ENCODE measurements at regions not wholly inside any gene's neighbourhood (a gene's known extent, or its start where the extent isn't known, plus 50 kb on each side); places are given as distances from the start of the nearest gene placed in this dataset.

GRCh38 chr13:75231235-75231634 is 250.7 kb downstream of the TBC1D4 start:
- DNase-seq (ENCODE audit: low read depth): no peak

- peak; percentile 89 for DNase-seq (ENCODE audit: low read depth)
Measured at GRCh38 chr13:75226733-75227435, 255.1 kb downstream of the TBC1D4 start.

- no peak for DNase-seq (ENCODE audit: low read depth)
Measured at GRCh38 chr13:75226092-75226491, 255.9 kb downstream of the TBC1D4 start.

- no peak for DNase-seq (ENCODE audit: low read depth)
Measured at GRCh38 chr13:75225288-75226032, 256.5 kb downstream of the TBC1D4 start.

- DNase-seq (ENCODE audit: low read depth): no peak
Measured at GRCh38 chr13:75224053-75224742, 257.8 kb downstream of the TBC1D4 start.

- no peak for DNase-seq (ENCODE audit: low read depth)
Measured at GRCh38 chr13:75222031-75222430, 259.9 kb downstream of the TBC1D4 start.

- no peak for DNase-seq (ENCODE audit: low read depth)
Measured at GRCh38 chr13:75220861-75221260, 261.1 kb downstream of the TBC1D4 start.

- DNase-seq (ENCODE audit: low read depth): no peak
Measured at GRCh38 chr13:75220238-75220542, 261.8 kb downstream of the TBC1D4 start.

GRCh38 chr13:75219479-75220237 is 262.3 kb downstream of the TBC1D4 start:
- no peak for DNase-seq (ENCODE audit: low read depth)

- DNase-seq (ENCODE audit: low read depth): peak; percentile 86
Measured at GRCh38 chr13:75217949-75218348, 264.0 kb downstream of the TBC1D4 start.

- DNase-seq (ENCODE audit: low read depth): no peak
Measured at GRCh38 chr13:75216038-75216437, 265.9 kb downstream of the TBC1D4 start.

- DNase-seq (ENCODE audit: low read depth): no peak
Measured at GRCh38 chr13:75214846-75215245, 267.1 kb downstream of the TBC1D4 start.

- no peak for DNase-seq (ENCODE audit: low read depth)
Measured at GRCh38 chr13:75202981-75203380, 279.0 kb downstream of the TBC1D4 start.

- DNase-seq (ENCODE audit: low read depth): no peak
Measured at GRCh38 chr13:75197803-75198202, 284.2 kb downstream of the TBC1D4 start.

- DNase-seq (ENCODE audit: low read depth): no peak
Measured at GRCh38 chr13:75196147-75196837, 285.7 kb downstream of the TBC1D4 start.

GRCh38 chr13:75195495-75196146 is 286.3 kb downstream of the TBC1D4 start:
- DNase-seq (ENCODE audit: low read depth): no peak

- no peak for DNase-seq (ENCODE audit: low read depth)
Measured at GRCh38 chr13:75194717-75195462, 287.1 kb downstream of the TBC1D4 start.

- no peak for DNase-seq (ENCODE audit: low read depth)
Measured at GRCh38 chr13:75186379-75186778, 295.6 kb downstream of the TBC1D4 start.

GRCh38 chr13:75181906-75182305 is 300.1 kb downstream of the TBC1D4 start:
- DNase-seq (ENCODE audit: low read depth): no peak

GRCh38 chr13:75180805-75181455 is 301.0 kb downstream of the TBC1D4 start:
- DNase-seq (ENCODE audit: low read depth): no peak

All from GM04503 (cell line).